GM18502 (cell line): ENCODE measurements at regions not wholly inside any gene's neighbourhood (a gene's known extent, or its start where the extent isn't known, plus 50 kb on each side); places are given as distances from the start of the nearest gene placed in this dataset.
"Not testable (repeated sequence)": the region's sequence is repeated elsewhere in the genome, so short reads cannot be mapped to it uniquely, and the experiment has no call there.

Source experiments
- ATAC-seq: cut with Tn5 transposase; IDR thresholded peaks from one replicate; pipeline ENCODE4 v1.9.1; 2021; ENCODE audit warnings: mild to moderate bottlenecking; ENCODE audit not compliant: unreplicated experiment, poor library complexity

DNA sequence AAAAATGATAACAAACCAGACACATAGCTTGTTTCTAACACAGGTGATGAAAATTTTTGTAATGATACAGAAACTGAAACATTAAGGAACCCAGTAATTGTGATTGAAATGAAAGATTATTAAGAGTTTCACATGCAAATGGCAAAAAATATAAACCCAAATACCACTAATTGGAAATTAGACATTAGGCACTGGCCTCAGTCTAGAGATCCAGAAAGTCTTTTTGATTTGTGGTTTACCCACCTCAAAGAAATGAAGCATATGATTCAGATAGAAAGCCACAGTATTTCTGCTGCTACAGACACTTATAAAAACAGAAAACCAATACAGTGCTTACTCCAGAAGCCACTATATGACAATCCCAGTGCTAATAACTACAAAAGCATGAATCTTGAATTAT lies 83.7 kb upstream of the ZNF519 start:
- not testable (repeated sequence) for ATAC-seq

DNA sequence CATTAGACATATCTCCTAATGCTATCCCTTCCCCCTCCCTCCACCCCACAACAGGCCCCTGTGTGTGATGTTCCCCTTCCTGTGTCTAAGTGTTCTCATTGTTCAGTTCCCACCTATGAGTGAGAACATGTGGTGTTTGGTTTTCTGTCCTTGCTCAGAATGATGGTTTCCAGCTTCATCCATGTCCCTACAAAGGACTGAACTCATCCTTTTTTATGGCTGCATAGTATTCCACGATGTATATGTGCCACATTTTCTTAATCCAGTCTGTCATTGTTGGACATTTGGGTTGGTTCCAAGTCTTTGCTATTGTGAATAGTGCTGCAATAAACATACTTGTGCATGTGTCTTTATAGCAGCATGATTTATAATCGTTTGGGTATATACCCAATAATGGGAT lies 71.2 kb upstream of the ZNF519 start:
- ATAC-seq = not testable (repeated sequence)

- ATAC-seq = peak; percentile 98
These were observed 58.7 kb upstream of the ZNF519 start for GRCh38 chr18:14190776-14191442.

- no peak for ATAC-seq
These were observed 57.6 kb upstream of the ZNF519 start for GRCh38 chr18:14189858-14190257.

GRCh38 chr18:14188751-14189406 lies 56.6 kb upstream of the ZNF519 start:
- not testable (repeated sequence) for ATAC-seq
